ENCODE measurements at regions not wholly inside any gene's neighbourhood (a gene's known extent, or its start where the extent isn't known, plus 50 kb on each side); places are given as distances from the start of the nearest gene placed in this dataset.

GRCh38 chr2:144877893-144878292, 358.0 kb upstream of the ZEB2 start:
- no CpG with 5 or more reads among the region's 8 CpGs for WGBS (ENCODE audit: extremely low coverage, insufficient read length, low lambda C conversion rate)
- Histone ChIP-seq H2BK120ac (ENCODE audit: low read depth, low read length, poor library complexity, severe bottlenecking) (no peak overlapping the region), H2BK20ac (ENCODE audit: low read depth, low read length, poor library complexity, severe bottlenecking) (no peak overlapping the region), H2BK15ac (ENCODE audit: low read depth, low read length) (no peak overlapping the region), H4K5ac (ENCODE audit: insufficient read length, low read depth, low read length) (no peak overlapping the region), H4K91ac (ENCODE audit: insufficient read length, low read depth, low read length) (no peak overlapping the region), H3K9me3 (ENCODE audit: control insufficient read depth, low read depth, low read length) (no peaks in the 10 kb centered on the region), H3K18ac (ENCODE audit: insufficient read length, low read depth, low read length) (no peak overlapping the region), H3K4ac (ENCODE audit: low read depth, low read length) (no peak overlapping the region), H4K20me1 (ENCODE audit: control insufficient read depth, insufficient read depth, insufficient read length) (no peaks in the 10 kb centered on the region), H4K8ac (replicated peaks; ENCODE audit: insufficient read length, low read depth, low read length) (no peak overlapping the region), H3K23me2 (ENCODE audit: insufficient read length, low read depth, low read length, poor library complexity, severe bottlenecking) (no peaks in the 10 kb centered on the region), H2BK12ac (ENCODE audit: insufficient read length, low read depth, low read length) (no peak overlapping the region), H3T11ph (ENCODE audit: low read length) (no peak overlapping the region), H3K4me1 (ENCODE audit: insufficient read depth, low read length) (no peaks in the 10 kb centered on the region), H3K79me2 (ENCODE audit: insufficient read depth, low read length) (no peaks in the 10 kb centered on the region), H2AFZ (ENCODE audit: low read length) (no peak overlapping the region), H2BK5ac (ENCODE audit: insufficient read length, low read length) (no peak overlapping the region), H3K56ac (ENCODE audit: insufficient read length, low read depth, low read length) (no peak overlapping the region), H3K23ac (ENCODE audit: insufficient read length, low read depth, low read length) (no peak overlapping the region), H3K14ac (ENCODE audit: insufficient read depth, low read length) (no peak overlapping the region), H3K27me3 (ENCODE audit: insufficient read depth, low read length) (no peaks in the 10 kb centered on the region), H3K27ac (ENCODE audit: insufficient read length, low read depth, low read length) (no peak overlapping the region), H3K79me1 (ENCODE audit: insufficient read depth, low read depth, low read length, poor library complexity, severe bottlenecking) (no peaks in the 10 kb centered on the region), H3K9ac (ENCODE audit: extremely low read depth, insufficient read length, low read length) (no peak overlapping the region), H2AK5ac (ENCODE audit: insufficient read length, low read length) (no peak overlapping the region), H3K4me2 (ENCODE audit: insufficient read depth, insufficient read length, low read length) (no peak overlapping the region)
- Mint-ChIP-seq H3K4me3 (no peak overlapping the region), H3K9me3 (peaks cover 5 to 8% of the 10 kb centered on the region in 2 experiments; a peak in 3 of 5 replicates), H3K4me1 (peaks cover 6 to 9% of the 10 kb centered on the region in 2 experiments), H3K27me3 (ENCODE audit: low read depth) (no peaks in the 10 kb centered on the region), H3K36me3 (ENCODE audit: insufficient read depth in 1 of 3, low read depth in 3 of 3) (peaks cover 0 to 7% (median 0%) of the 10 kb centered on the region in 3 experiments; a peak in 3 of 7 replicates), H3K27ac (no peak overlapping the region)
- TF ChIP-seq CTCF (conservative IDR thresholded peaks at IDR 0.05): no peak
- no peak for DNase-seq
